NCI-H526 treated with DMSO at 0.1 percent for 48 hours (cell line): ENCODE measurements at regions not wholly inside any gene's neighbourhood (a gene's known extent, or its start where the extent isn't known, plus 50 kb on each side); places are given as distances from the start of the nearest gene placed in this dataset.

Experiments used
- DNase-seq: peaks from one replicate; lab custom pipeline; 2025; lab: John Stamatoyannopoulos, UW

DNA sequence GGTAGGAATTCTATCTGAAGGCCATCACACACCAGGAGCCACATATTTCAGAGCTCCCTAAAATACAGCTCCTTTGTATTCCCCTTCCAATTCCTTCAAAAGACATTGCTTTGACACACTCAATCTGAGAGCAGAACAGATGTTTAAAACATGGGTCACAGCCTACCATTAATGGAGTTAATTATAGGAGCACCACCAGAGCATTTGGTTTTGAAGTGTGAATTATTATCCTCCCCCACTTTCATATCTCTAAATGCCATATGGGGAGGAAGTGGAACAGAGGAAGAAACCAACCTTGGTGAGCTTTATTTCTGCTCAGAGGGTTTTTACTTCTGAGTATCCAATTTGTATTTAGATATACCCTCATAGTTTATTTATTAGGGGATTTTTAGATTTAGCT is 50.7 kb upstream of the TNFRSF21 start:
- DNase-seq: no peak

DNA sequence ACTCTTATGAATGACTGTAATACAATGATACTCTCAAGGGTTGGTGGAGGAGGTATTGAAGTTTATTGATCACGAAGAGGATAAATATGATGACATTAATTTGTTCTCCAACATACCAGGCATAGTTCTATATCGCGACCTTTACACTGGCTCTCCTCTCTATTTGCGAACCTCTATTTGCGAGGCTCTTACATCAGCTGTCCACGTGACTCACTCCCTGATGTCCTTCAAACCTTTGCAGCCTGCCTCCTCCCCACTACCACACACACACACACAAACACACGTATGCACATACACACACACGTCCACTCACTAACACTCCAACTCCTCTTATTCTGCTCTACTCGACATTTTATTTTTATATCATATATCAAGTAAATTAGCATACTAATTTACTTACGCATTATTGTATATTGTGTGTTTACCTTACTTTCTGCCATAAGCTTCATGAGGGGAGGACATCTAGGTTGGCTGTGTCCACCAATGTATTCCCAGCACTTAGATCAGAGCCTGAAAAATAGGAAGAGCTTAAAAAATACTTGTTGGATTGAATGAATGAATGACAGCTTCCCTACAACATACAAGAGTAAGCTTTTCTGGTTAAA is 53.3 kb upstream of the TNFRSF21 start:
- no peak for DNase-seq

DNA sequence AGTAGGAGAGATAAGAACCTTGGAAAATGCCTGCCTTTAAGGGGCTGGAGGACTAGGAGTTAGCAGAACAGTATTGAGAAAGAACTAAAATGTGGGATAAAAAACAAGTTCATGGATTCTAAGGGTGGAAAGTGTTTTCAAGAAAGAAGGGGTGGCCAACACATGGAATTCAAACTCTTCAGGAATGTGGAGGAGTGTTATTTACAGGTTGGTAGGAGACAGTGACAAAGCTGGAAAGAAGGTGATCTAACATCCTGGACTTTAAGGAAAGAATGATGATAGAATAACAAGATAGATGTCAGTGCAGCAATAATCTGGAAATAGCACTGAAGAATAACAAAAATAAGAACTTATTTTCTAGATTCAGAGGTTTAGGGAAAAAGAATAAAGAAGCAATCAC is 54.0 kb upstream of the TNFRSF21 start:
- no peak for DNase-seq

DNA sequence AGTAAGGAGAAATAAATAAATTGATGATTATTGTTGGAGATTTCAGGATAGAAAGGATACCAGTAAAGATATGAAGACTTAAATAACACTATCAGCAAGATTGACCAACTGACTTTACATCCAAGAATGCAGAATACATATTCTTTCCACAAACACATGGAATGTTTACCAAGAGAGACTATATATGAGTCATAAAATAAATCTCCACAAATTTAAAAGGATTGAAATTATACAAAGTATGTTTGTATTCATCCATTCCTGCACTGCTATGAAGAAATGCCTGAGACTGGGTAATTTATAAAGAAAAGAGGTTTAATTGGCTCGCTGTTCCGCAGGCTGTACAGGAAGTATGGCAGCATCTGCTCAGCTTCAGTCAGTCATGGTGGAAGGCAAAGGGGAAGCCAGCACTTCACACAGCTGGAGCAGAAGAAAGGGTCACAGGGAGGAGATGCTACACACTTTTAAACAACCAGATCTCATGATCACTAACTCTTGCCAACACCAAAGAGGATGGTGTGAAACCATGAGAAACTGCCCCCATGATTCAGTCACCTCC is 56.7 kb upstream of the TNFRSF21 start:
- no peak for DNase-seq

DNA sequence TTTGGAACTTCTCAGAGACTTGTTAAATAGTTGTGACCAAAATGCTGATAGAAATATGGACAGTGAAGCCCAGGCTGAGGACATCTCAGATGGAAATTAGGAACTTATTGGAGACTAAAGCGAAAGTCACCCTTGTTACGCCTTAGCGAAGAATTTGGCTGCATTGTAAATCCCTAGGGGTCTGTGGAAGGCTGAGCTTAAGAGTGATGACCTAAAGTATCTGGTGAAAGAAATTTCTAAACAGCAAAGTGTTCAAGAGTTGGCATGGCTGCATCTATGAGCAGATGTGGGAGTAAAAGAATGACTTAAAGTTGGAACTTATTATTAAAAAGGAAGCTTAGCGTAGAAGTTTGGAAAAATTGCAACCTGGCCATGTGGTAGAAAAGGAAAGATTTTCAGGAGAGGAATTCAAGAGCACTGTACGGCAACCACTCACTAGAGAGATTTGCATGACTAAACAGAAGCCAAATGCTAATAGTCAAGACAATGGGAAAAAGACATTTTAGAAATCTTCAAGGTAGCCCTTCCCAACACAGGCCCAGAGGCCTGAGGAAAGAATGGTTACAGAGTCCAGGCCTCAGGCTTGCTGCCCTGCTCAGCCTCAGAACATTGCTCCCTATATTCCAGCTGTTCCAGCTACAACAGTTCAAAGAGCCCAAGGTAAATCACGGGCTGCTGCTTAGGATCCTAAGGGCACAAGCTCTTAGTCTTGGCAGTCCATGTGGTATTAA is 61.6 kb upstream of the TNFRSF21 start:
- DNase-seq: no peak

DNA sequence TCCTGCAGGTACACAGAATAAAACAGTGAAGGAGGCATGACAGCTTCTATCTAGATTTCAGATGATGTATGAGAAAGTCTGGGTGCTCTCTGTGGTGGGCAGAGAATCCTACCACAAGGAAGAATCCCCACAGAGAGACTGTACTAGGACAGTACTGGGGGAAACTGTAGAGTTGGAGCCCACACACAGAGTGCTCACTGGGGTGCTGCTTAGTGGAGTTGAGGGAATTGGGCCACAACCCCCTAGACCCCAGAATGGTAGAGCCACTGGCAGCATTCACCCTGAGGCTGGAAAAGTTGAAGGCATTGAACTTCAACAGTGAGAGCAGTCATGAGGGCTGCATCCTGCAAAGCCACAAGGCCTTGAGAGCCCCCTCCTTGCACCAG is 62.2 kb upstream of the TNFRSF21 start:
- no peak for DNase-seq

DNA sequence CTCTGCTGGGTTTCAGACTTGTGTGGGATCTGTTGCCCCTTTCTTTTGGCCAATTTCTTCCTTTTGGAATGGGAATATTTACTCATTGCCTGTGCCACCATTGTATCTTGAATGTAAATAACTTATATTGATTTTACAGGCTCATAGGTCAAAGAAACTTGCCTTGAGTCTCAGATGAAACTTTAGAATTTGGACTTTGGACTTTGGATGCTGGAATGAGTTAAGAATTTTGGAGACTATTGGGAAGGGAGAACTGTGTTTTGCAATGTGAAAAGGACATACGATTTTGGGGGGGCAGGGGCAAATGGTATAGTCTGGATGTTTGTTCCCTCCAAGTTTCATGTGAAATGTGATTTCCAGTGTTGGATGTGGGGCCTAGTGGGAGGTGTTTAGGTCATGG is 62.6 kb upstream of the TNFRSF21 start:
- no peak for DNase-seq

DNA sequence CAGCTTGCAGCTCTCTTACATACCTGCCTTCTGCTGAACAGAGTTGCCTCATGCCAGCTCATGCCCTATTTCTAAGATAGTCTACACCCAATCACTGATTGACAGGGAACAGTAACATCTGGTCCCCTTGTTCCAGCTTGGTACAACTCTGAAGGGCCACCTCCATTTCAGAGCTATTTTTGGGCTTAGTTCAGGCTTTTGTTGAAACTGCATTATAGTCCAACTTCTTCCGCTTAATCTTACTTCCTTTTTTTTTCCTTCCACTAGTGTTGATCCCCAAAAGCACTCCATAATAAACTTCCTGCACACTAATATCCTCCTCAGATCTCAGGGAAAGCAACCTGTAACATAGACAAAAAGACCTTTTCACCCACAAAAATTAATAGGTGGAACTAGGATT is 65.7 kb upstream of the TNFRSF21 start:
- no peak for DNase-seq

DNA sequence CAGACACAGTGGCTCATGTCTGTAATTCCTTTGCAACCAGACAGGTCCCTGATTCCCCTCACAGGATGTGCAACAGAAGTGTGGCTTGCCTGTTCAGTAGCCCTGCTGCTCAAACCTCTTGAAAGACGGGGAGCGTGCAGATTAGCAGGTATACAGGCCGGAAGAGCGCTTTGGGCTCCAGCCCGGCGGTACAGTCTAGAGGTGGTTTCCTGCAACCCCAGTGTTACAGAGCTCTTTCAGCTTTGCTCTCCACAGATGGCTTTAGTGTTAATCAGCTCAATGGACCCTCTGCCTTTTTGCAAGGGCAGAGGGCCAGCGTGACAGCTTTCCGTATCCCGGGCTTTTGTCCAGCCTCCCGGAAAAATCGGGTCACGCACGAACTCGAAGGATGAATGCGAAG is 67.2 kb upstream of the TNFRSF21 start:
- DNase-seq: no peak

DNA sequence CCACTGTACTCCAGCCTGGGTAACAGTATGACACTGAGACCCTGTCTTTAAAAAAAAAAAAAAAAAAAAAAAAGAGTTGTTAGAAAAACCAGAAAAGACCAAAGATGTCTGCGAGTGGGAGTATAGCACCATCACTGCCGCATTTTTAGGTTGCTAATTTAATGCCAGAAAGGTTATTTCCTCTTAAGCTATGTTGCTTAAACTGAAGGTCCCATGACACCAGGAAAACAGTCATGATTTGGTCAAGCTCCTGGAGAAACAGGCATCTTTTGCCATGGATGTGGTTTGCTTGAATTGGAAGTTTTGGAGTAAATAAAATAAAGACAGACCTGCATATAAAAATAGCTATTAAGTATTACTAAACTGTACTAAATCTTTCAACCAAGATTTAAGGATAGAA is 68.3 kb upstream of the TNFRSF21 start:
- no peak for DNase-seq

DNA sequence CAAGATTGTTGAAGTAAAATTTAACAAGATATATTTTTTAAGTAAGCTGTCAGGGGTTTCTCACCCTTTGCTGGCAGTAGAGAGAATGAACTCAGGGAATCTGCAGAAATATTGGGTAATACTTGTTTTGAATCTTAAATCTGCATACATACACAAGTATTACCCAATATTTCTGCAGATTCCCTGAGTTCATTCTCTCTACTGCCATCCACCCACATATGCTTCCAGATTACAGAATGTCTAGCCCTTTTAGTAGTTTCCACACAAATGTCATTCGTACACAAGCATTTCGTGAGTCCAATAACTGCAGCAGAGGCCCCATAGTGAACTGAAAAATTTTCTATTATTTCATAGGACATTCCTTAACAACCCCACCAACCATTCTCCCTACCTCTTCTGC is 69.6 kb upstream of the TNFRSF21 start:
- DNase-seq: no peak

DNA sequence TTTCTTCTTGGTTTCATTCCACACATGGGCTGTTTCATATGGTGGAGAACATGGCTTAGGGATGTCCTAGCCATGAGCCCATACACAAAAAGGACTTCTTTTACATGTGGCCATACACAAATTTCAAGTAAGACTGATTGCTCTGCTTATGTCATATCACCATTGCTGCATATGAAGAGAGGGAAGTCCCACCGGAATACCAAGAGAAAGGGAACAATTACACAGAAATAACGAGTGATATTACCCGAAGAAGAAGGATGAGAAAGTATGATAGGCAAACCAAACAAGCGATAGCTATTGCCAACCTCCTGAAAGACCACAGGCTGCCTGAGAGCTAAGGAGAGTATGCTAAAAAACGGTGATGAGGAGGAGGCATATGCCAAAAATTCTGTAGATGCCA is 70.5 kb upstream of the TNFRSF21 start:
- no peak for DNase-seq

DNA sequence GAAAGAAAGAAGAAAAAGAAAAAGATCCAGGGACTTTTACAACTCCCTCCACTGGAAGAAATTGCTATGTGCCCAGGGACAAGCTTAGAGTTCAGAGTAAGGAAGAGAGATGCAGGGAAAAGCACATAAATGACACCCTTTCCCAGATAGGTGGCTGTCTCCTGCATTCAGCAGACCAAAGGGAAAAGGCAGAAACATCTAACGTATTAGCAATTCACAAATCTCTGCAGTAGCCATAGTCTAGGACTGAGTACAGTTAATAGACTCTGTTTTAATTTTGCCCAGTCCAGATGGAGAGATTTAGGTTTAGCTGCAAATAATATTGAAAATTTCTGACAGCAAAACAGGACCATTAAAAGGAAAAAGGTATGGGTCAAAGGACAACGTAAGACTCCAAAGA is 71.3 kb upstream of the TNFRSF21 start:
- no peak for DNase-seq

DNA sequence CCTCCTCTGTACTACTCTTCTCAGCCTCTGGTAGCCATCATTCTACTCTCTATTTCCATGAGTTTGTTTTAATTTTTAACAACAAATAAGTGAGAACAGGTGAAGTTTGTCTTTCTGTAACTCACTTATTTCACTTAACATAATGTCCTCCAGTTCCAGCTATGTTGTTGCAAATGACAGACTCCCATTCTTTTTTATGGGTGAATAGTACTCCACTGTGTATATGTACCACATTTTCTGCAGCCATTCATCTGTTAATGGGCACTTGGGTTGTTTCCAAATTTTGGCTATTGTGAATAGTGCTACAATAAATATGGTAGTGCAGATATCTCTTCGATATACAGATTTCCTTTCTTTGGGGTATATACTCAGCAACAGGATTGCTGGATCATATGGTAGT is 73.7 kb upstream of the TNFRSF21 start:
- no peak for DNase-seq

DNA sequence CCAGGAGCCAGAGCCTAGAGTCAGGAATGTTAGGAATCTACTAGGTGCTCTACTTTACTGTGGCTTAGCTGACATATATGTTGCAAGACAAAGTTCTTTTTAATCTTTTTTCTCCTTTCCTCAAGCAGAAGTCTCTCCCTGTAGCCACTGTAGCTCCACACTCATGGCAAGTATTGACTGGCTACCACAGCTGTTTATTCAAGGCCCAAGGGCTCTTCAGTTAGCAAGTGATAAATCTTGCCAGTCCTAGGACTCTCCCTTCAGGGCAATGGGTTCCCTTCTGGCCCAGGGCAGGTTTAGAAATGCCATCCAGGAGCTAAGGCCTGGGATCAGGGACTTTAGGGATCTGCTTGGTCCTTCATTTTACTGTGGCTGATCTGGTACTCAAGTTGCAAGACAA is 82.0 kb upstream of the TNFRSF21 start:
- no peak for DNase-seq

DNA sequence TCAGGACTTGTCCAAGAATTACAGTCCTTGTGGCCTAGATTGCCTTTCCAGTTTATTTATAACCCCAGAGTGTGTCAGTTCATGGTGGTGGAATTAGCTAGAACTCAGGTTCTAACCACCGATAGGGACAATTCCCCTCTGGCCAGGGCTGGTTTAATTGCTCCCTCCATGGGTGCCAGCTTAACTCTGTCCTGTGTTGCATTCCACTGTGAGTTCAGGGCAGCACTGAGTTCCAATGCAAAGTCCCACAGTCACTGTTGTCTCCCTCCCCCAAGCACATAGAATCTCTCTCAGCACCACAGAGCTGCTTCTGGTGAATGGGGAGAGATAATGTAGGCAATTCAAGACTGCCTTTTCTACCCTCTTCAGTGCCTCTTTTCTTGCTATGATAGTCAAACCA is 82.5 kb upstream of the TNFRSF21 start:
- DNase-seq: no peak

DNA sequence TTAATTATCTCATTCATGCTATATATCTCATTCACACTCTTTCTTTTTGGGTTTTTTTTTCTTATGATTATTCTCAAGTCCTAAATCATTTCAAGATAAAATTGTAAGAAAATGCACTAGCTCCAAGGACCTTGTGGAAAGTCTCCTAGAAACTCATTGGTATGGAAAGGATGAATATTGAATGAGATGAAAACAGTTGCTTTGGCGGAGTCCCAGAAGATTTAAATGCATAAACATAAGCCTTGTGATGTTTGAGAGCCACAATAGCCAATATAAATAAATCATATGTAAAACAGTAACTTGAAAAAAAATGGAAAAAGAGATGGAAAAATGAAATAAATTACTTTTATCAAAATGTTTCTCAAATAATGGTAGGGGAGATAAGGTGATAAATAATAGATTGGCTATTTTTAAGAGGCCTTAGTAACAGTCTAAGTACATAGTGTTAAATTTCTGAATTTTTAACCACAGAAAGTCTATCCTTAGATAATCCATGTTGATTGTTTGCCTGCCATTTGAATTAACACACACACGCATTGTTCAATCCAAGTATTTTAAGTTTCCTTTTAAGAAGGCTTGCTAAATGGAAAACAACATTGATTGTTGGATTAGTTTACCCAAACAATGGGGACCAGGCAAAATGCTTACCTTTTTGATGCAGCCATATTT is 81.1 kb upstream of the CD2AP start:
- DNase-seq: no peak

DNA sequence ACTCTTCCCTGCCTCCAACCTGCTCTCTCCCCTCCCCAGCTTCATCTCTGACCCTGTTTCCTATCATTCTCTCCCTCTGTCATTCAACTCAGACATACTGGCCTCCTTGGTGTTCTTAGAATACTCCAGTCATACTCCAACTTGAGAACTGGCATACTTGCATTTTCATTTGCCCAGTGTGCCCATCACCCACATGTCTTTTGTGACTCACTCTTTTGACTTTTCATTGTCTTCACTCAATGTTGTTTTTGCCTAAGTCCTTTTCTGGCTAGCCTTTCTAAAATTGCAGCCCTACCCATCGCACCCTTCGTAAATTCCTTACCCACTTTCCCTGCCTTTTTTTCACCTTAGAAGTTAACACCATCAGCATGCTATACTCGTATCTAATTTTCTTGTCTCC is 77.0 kb upstream of the CD2AP start:
- DNase-seq: no peak

DNA sequence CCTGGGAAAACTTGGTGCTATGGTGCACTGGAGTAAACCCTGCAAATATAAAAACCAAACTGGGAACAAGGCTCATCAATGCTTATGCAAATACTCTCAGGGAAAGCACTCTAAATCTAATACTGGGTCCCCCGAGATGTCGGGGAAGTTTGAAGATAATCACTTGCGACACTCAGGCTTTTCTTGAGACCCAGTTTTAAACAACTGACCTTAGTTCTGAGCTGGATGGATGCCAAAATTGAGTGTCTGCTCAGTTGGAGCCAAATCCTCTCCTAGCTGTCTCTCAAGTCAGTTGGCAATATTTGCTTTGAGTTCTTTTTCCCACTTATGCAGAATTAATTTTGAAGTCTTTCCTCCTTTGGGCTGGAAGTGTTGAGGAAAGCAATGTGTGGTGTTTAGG is 75.5 kb upstream of the CD2AP start:
- no peak for DNase-seq

DNA sequence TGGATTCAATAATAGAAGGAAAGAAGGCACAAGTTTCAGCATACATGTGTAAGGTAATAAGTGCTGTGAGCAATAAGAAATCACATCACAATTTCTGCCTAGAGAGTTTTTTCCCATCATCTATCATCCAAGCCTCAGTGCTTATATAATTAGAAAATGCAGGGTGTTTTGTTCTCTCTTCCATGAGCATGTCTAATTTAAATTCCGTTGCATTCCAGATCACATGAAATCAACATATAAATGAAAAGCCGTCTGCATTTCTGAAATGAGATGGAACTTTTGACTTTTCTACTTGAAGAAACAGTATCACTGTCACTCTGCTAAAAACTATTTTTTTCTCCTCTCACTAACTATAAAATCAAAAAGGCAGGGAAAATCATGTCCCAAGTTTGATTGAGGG is 74.5 kb upstream of the CD2AP start:
- no peak for DNase-seq

DNA sequence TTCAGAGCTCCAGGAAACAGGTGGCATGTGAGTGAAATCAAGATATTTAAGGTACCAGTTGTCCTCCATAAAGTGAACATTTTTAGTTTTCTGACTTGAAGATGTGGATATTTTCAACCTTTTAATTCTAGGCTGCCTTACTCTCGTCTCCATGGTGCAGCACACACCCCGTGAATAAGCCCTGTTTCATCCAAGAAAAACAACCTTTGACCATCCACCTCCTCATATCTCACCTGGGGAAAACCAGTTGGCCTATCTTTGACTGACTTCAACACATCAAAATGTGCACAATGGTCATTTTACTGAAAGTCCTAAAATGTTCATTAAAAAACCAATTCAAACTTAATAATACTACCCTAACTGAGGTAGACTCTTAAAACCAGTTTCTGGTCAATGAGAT is 73.8 kb upstream of the CD2AP start:
- no peak for DNase-seq

DNA sequence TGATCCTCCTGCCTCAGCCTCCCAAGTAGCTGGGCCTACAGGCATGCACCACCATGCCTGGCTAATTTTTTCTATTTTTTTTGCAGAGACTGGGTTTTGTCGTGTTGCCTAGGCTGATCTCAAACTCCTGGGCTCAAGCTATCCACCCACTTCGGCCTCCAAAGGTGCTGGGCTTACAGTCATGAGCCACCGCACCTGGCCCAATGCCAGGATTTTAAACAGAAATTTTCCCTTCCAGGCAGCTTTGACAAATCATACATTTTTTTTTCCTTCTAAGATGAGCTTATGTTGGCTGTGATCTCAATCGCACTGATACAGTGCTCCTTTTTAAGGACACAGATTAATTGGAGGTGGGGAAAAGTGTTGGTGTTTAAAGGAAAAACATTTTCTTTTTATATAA is 73.2 kb upstream of the CD2AP start:
- no peak for DNase-seq

DNA sequence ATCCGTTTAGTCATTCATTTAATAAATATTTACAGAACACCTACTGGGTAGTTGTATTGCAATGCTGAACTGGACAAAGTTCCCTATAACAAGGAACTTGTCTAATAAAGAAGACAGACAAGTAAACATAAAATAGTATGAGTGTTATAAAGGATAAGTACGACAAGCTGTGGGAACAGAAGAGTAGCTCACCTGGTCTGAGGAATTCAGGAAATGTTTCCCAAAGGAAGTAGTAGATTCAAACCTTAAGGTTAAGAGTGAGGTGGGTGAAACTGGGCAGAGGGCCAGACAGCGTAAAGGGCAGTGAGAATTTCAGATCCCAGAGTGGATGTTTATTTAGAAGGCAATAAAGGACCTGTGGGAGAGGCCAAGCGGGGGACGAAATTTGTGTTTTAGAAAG is 72.3 kb upstream of the CD2AP start:
- no peak for DNase-seq
